GM08714 (cell line): ENCODE measurements at regions not wholly inside any gene's neighbourhood (a gene's known extent, or its start where the extent isn't known, plus 50 kb on each side); places are given as distances from the start of the nearest gene placed in this dataset.

Experiments
- H3K4me3 ChIP-seq: fragments of 200-500 bp; sonication (Bioruptor generic); 2 replicates; pipeline ENCODE4 v1.5.1; 2014; ENCODE audit warnings: mild to moderate bottlenecking, low read length, inconsistent platforms
- ZNF274 ChIP-seq: IDR thresholded peaks from 2 replicates; pipeline ENCODE4 v1.6.1; 2012; ENCODE audit warnings: mild to moderate bottlenecking, low read depth, low read length

DNA sequence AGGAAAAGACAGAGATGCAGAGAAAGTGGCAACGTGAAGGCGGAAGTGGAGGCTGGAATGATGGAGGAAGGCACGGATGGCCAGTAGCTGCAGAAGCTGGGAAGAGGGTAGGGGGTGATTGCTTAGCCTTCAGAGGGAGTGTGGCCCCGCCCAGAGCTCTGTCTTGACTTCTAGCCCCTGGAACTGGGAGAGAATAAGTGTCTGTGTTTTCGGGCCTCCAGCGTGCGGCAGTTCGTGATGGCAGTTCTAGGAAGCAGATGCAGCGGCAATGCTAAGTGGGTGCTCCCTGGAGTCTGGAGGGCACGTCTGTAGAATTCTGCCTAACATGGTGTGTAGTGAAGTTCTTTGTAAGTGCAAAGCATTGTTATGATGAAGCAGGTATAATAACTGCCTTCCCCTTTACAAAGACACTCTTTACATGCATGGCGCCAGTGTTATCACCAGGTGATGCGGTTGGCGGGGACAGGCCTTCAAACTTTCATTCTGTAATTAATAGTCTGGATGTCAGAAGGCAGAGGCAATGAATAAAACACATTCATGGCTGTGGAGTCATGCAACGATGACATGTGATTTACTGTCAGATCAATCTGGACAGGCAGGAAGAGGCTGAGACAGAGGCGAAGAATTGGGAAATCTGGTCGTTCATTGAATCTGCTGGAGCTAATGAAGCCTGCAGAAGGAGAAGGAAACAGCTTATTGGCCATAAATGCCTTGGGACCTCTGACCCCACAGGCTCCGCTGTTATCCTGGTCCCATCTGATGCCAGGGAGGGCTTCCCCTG is 228.6 kb downstream of the GLRX3 start:
- no peak for TF ChIP-seq ZNF274
- no peak overlapping the region for H3K4me3 ChIP-seq

DNA sequence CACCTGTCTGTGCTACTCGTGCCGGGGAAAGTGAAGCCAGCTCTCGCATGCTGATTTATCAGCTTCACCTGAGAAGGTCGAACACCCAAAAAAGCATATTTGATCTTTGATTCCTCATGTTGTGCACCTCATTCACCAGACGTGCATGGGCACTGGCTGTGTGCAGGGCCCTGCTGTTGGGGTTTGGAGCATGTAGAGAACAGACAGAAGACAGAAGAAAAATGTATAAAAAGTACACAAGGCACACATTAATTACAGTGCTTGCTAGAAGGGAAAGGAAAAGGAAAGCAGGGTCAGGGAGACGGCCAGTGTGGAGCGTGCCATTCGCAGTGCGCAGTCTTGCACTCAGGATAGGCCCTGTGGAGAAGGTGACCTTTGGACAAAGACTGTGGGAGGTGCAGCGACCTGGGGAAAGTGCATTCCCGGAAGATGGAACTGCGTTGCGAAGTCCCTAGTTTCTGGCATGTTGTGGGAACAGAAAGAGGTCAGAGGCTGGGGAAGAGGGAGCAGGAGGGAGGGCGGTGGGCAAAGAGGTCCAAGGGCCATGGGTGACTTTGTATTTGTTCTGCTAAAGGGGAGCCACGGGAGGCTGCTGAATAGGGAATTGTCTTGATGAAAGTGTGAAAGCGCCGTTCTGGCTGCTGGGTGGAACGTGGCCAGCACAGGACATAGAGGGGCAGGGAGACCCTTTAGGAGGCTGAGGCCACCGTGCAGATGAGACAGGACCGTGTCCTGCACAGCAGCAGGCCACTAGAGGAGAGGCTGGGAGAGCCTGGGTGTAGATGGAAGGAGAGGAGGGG is 232.8 kb downstream of the GLRX3 start:
- H3K4me3 ChIP-seq = no peak overlapping the region
- no peak for TF ChIP-seq ZNF274

DNA sequence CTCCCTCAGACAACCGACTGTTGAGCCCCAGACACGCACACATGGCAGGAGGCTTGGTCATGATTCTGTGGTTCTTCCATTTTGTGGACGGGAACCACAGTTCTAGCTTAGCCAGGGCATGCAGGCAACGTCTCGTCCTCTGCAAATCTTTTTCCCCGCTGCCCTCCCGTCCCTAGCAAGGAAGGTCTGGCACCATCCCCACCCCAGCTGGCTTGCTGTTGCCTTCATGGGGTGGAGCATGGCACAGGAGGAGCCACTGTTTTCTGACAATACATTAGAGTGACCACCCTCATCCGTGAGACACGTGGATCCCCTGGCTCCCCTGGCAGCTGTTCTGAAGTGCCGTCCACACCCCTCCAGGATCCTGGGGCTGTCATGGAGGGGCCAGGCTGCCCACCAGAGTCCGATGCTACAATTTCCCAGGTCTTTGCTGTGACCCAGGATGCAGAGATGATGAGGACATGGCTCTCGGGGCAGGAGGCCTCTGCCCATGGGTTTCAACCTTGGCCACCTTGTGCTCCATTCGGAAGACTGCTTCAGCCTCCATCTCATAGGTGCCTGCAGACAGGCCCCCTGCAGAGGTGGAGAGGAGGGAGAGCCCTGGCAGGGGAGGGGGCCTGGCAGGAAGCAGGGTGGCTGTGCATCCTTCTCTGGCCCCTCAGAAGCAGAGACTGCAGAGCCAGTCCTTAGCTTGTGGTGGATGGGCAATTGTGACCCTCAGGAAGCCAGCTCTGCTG is 233.6 kb downstream of the GLRX3 start:
- H3K4me3 ChIP-seq = no peak overlapping the region
- no peak for TF ChIP-seq ZNF274

DNA sequence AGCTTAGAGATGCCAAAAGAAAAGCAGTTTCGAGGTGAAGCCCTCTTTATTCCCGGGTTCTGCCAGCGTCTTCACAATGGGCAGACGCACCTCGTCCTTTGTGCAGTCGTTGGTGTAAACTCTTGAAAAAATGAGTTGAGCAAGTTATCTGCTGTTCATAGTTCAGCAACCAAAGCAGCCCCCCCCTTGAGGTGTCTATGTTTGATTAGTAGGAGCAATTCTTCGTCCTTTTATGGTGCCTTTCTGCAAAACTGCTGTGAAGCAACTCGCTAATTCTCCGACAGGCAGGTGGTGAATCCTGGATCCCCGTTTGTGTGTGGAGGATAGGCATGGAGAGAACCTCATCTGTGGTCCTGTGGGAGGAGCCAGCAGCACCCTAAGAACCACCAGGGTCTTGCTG is 234.5 kb downstream of the GLRX3 start:
- H3K4me3 ChIP-seq = no peak overlapping the region
- TF ChIP-seq ZNF274 = no peak

DNA sequence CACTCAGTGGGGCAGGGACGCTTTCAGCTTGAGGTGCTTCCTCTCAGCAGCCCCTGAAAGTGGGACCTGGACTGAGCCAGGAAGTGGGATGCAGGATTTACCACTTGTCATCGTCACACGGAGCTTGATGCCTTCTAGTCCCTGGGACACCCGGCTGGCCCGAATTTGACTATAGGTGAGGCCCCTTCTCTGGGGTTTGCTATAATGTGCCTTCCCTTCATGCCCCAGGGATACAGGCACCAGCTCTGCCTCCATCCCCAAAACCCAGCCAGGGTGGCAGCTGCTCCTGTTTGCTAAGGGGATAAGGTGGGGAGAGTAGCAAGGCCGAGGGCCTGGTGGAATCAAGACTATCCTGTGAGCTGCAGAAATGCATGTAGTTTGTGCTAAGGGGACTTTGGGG is 235.0 kb downstream of the GLRX3 start:
- TF ChIP-seq ZNF274 = no peak
- no peak overlapping the region for H3K4me3 ChIP-seq

DNA sequence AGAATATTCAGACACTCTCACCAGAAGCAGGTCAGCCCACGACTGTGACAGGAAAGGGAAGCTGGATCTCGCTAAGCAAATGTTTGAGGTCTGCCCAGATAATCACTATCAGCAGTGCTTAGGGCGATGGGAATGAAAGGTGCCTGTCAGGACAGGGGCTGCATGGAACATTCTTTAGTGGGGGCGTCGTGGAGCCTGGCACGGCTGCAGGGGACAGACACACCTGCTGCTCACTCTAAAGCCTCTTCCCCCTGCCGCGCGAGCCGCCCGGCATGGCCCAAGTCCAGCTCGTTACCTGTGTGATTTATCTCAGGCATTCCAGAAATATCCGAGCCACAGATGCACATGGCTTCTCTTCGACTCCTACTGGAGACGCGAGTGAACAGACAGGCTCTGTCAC is 235.5 kb downstream of the GLRX3 start:
- no peak for TF ChIP-seq ZNF274
- no peak overlapping the region for H3K4me3 ChIP-seq

DNA sequence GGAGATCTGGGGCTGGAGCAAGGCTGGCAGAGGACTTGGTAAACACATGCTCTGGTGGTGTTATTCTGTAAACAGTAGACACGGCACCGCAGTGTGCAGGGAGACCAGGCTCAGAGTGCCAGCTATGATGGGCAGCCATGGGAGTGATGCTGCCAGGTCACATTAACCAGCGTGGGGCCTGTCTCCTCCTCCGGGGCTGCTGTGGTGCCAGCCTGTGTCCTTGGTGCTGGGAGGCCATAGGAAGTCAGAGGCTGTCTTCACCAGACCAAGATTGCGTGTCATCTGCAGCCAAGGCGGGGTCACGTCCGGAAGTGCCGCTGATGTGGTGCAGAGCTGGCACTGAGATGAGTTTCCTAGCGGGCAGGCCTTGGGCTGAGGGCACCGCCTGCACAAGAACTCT is 236.0 kb downstream of the GLRX3 start:
- H3K4me3 ChIP-seq = no peak overlapping the region
- TF ChIP-seq ZNF274 = no peak

DNA sequence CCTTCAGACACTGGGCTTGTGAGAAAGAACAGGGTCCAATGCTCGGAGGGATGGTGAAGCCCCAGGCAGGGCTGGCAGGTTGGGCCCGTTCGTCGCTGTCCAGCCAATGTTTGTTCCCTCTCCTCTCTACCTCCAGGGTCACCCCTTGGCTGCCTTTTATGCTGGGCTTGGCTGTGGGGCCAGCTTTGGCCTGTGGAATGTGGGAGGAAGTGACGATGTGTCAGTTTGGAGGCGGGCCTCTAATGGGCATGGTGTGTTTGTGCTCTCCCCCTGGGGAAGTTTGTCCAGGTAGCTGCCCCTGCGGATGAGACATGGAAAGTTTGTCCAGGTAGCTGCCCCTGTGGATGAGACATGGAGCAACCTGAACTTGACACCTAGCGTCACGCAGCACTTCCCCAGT is 236.7 kb downstream of the GLRX3 start:
- H3K4me3 ChIP-seq = no peak overlapping the region
- no peak for TF ChIP-seq ZNF274

DNA sequence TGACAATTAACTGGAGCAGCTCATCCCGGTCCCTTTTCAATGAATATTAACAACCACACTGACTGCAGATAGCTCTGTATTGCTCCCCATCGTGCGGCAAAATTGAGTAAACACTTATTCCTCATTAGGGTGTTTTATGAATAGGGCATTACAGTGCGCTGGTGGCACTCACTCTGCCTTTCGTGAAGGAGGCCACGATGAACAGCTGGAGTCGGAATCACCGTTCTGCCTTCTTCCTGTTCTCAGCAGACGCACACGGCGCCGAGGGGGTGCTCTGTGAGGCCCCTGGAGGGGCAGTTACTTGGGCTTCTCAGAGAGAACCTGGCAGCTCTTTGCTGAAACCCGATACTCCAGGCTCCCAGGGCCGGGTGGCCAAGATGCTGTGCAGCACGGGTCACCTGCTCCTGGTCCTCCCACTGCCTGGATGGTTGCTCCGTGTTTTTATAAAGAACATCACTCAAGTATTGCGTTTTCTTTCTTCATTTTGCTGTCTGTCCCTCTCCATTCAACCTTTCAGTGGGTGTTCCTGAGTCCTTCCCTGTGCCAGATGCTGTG is 241.9 kb downstream of the GLRX3 start:
- no peak for TF ChIP-seq ZNF274
- H3K4me3 ChIP-seq = no peak overlapping the region

DNA sequence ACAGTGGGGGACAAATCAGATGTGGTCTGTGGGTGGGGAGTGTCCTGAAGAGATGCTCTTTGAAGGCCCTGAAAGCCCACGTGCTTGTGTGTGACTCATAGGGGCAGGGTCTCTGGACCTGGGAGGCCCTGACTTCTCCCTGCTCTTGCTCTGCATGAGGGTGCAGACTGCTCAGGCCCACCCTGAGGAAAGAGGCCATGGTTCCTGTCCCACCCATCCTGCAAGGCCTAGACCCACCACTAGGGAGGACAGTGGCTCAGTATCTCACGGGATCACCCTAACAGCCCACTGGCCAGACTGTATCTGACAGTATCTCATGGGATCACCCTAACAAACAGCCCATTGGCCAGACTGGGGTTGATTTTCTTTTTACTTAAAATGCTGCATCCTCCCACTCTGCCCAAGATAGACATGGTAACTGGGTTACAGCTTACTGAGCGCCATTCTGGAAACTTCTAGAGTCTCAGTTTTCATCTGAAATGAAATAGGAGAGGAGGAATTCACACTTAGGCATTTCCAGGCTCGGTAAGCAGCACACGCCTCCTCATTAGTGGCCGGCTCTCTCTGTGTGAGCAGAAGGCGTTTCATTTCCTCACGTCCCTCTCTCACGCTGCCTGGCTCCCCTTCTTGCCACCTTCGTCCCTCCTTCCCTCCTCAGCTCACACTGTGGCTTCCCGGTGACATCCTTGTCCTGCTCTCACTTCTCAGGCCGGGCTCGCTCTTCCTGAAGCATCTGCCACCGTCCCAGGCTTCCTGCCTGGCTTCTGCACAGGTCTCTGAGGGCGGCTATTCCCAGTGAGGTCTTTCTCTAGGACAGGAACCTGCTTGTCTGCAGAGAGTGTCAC is 242.6 kb downstream of the GLRX3 start:
- no peak overlapping the region for H3K4me3 ChIP-seq
- TF ChIP-seq ZNF274 = no peak

DNA sequence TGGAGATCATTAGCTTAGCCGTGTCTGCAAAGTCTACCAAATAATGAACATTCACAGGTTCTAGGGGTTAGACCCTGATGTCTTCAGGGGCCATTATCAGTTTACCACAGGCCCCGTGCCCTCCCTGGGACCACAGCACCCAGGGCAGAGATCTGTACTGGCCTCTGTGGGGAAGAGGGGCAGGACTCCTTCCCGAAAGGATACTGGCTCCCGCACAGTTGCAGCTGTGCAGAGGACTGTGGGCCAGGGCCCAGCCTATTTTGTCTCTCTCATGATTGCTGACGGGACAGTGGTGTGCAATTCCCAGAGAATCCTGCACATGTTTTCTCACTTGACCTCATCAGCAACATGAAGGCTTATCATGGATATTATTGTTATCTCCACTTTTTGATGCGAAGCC is 243.9 kb downstream of the GLRX3 start:
- no peak for TF ChIP-seq ZNF274
- H3K4me3 ChIP-seq = no peak overlapping the region

DNA sequence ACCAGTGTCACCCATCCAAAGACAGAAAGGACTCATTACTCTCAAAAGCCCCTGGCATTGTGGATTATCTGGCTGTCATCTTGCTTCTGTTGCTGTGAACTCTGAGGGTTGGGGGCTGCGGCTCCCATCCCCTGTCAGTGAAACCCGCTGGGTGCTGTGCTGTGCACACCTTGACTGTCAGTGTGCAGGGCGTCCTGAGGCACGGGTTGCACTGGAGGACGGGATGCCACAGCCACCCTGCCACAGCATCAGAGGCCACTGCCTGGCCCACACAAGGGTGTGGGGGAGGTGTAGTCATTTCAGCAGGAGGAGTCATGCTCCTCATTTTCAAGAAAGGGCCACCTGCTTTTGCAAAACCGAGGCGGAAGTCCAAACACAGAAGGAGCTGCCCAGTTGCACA is 245.8 kb downstream of the GLRX3 start:
- TF ChIP-seq ZNF274 = no peak
- H3K4me3 ChIP-seq = no peak overlapping the region

DNA sequence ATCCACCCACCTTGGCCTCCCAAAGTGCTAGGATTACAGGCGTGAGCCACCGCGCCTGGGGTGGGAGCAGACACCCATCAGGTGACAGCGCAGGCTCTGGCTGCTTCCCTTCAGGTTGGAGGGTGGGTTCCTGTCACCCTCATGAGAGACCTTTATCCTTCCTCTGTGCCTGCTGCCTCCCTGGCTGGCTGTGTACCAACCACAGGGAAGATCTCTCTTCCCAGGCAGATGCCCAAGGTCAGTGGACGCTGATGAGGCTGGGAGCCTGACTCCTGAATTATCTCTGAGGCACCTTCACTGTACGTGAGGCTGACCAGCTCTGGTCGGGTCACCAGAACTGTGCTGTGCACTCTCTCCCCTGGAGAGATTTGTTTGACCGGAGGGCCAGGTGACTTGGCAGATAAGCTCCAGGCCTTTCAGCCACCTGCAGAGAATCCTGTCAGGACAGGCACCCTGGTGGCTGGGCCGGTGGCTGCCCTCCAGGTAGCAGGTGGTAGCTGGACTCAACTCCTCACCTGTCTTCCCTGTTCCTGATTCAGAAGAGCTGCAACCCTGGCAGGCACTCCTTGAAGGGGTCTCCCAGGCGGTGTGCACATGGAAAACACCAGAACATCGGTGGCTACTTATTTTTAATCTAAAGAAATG is 251.9 kb downstream of the GLRX3 start:
- no peak for TF ChIP-seq ZNF274
- no peak overlapping the region for H3K4me3 ChIP-seq
